ENCODE measurements at regions not wholly inside any gene's neighbourhood (a gene's known extent, or its start where the extent isn't known, plus 50 kb on each side); places are given as distances from the start of the nearest gene placed in this dataset.

GRCh38 chr10:63866075-63866746 is 345.0 kb downstream of the REEP3 start:
- peak; percentile 18 to 31 for DNase-seq

DNA sequence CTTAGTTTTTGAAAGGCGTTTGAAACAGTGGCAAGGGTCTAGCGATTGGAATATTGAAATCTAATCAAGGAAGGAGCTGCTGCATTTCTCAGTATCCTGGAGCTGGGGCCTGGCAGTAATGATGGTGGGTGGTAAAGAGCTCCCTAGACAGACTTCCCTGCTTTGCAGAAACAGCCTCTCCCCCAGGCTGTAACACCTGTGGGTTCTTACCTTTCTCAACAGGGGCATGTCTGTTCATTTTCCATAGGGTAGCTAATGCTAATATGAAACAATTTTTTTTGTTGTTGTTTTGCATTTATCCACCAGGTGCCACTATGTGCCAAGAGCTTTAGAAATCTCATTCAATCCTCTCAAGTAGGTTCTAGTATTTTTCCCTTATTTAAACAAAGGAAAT is 345.5 kb downstream of the REEP3 start:
- peak in 1 of 2 donors; percentile 7 for DNase-seq

GRCh38 chr10:63878428-63878827 is 357.2 kb downstream of the REEP3 start:
- DNase-seq, result no peak

DNA sequence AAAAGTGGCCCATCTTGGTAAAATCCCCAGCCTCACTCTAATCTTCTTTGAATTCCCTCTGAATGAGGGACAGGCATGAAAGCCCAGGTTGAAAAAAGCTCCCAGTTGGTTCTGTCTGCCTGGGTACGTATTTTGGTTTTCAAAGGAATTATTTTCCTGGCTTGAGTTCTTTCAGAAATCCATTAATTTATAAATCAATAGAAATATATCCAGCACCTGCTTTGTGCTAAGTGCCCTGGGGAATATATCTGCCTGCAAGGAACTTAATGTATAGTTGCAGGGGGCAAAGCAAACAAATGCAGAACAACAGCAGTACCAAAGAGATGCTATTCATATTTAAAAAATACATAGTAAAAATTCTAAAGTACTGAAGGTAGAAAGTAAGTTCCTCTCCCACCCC is 362.7 kb downstream of the REEP3 start:
- DNase-seq, result no peak

- no peak for DNase-seq
These were observed 363.2 kb downstream of the REEP3 start for GRCh38 chr10:63884426-63884825.

DNA sequence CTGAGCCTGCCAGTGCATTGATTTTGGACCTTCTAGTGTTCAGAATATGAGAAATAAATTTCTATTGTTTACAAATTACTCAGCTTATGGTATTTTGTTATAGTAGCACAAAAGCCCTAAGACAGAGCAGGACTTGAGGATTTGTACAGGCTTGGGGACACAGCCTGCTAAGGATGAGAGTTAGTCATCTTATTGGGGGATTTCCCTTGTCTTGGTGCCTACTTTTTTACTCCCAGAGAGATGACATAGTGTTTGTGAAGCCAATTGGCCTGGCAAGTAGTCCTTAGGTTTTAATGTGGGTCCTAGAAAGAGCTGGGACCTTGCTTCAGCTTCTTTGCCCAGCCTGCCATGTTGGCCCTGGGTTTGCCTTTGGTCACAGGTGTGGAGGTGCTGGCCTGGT is 364.0 kb downstream of the REEP3 start:
- no peak for DNase-seq

DNA sequence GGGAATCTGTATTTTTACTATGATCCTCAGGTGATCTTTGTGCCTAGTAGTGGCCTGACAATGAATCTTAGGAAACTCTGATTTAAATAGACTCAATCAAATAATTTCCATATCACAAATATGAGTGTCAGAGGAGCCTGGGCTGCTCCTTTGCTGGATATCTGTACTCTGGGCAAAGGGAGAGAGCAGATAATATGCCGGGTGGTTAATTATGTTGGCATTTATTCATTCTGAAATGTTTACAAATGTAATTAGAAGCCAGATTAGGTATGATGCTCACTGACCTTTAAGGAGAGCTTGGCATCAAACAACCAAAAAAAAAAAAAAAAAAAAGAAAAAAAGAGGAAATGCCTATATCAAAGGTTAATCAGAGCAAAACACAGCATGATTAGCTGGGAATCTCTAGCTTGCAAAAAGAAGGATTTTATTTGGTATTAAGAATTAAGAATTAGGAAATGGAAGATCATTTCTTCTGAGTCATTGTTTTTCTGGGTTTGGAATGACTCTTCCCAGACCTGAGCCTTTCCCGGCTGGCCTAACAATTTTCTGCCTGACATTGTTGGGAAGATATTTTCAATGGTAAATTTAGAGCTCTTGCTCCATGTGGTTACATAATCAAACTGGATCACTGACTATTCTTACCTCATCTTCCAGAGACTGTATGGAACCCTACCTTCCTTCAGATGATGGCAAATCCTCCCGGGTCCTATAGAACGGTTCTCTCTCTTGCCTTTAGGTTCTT is 365.3 kb downstream of the REEP3 start:
- DNase-seq, result no peak

GRCh38 chr10:63887023-63887589 is 365.9 kb downstream of the REEP3 start:
- DNase-seq, result no peak

GRCh38 chr10:63887600-63888370 is 366.6 kb downstream of the REEP3 start:
- no peak for DNase-seq

GRCh38 chr10:63889803-63890202 is 368.6 kb downstream of the REEP3 start:
- no peak for DNase-seq

DNA sequence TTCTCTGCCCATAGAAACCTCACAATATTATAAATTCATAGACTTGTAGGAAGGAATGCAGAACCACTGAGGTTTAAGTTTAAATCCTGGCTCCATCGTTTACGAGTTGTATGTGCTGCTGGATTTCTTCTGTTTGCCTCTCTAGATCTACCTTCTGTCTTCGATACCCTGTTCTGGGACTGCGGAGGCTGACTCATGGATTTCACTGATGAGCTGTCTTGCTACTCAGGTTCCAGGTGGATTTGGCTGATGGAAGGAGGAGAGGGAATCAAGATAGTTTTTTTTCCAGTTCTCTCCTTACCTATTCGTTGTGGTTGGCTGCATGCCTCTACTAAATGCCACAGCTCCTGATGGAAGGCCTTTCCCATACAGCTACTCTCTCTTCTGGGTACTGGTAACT is 375.8 kb downstream of the REEP3 start:
- DNase-seq, result no peak

DNA sequence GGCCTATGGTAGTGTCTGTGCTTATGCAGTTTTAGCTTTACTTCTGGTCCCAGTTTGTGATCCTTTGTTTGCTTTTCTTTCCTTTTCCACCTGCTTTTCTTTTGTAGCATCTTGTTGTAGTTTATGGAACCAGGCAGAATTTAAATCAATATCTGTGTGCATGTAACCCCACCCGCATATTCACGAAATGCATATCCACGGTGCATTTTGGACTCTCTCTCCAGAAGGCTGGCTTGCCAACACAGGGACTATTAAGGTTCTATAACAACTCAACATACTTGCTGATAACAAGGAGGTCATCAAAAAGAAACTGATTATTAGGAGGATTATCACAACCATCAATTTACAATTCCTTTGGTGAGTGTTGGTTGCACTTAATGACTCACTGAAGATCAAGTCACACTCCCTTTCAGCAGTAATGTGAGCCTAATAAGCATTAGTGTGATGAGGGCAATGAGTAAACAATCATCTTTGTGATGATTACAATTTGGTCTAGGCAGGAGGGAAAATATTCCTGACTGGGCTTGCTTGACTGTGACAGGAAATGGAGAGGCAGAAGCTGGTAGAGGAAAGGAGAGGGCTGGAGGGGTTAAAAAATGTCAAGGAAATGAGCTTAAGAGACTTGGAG is 378.6 kb downstream of the REEP3 start:
- no peak for DNase-seq

- no peak for DNase-seq
These were observed 380.0 kb downstream of the REEP3 start for GRCh38 chr10:63901228-63901627.

DNA sequence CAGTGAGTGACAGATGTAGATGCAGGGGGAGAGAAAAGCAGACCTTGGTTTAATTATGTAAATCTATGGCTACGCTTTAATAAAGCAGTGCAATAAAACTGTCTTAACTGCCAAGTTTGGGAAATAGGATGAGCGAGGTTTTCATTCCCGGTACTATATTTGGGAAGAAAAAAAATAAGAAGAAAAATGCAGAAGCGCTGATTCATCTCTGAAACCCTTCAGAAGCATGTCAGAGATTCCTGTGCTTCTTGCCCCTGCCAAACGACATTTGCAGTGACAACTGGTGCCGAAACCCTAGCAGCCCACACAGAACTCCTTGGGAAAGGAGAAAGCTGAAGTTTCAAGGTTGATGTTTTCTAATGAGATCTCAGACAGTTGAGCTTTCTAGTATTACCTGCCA is 380.7 kb downstream of the REEP3 start:
- DNase-seq, result no peak

DNA sequence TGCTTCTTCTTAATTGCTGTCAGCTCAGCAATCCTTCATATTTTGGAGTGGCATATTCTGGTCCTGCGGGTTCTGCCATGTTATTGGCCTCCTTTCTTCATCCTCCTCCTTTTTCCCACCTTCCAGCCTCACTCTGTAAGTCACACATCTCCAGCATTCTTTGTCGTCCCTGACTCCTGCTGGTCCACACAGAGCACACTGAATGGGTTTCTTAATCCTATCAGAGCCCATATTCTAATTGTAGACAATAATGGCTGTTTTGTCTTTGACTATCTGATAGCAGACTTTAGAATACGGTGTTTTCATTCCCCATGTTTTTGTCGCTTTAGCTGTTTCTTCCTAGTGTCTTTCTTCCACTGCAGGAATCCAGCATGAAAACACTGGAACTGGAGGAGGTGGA is 389.6 kb downstream of the REEP3 start:
- DNase-seq, result no peak

DNA sequence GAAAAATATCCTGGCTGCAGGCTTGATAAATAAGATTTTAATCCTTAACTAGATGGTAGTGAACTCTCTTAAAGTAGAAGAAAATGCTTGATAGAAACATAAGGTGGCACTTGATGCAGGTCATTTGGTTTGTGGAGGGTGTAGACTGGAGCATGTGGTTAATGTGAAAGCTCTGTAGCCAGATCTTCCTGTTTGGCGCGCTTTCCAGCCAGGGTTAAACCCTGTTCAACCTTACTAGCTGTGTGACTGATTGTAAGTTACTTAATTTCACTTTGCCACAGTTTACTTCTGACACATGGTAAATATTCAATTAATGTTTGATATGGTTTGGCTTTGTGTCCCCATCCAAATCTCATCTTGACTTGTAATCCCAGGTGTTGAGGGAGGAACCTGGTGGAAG is 394.0 kb downstream of the REEP3 start:
- no peak for DNase-seq

- no peak for DNase-seq
These were observed 396.2 kb downstream of the REEP3 start for GRCh38 chr10:63917363-63917762.

DNA sequence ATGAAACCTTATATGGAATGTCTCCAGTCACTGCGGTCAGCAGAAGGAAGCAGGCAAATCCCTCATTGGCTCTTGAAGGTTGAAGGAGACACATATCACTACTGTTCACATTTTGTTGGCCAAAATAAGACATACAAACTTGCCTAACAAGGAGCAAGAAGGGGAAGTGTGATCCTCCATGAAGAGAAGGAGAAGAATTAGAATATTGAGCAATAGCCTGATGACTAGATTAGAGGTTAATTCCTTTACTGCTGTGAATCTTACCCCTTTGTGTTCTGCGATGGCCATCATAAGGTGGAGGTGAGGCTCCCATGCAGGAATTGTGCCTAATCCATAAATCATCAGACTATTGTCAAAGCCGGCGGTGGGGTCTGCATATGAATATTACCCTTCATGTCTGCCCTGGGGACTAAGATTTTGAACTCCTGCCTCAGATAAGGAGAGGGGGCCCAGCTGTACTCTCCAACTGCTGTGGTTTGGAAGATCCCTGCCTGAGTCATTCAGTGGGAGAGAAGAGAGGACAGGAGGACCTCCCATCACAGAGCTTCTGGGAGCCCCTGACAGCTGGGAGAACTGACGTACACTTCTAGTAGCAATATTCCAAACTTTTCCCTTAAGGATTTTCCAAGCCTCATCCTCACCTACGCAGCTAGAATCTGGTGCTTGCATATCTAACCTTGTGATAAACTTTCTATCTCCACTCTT is 398.5 kb downstream of the REEP3 start:
- no peak for DNase-seq

- no peak for DNase-seq
These were observed 399.7 kb downstream of the REEP3 start for GRCh38 chr10:63920926-63921325.

- no peak for DNase-seq
These were observed 400.8 kb downstream of the REEP3 start for GRCh38 chr10:63921908-63922467.

- no peak for DNase-seq
These were observed 401.5 kb downstream of the REEP3 start for GRCh38 chr10:63922468-63923284.
